GM10266 (cell line): ENCODE measurements at regions not wholly inside any gene's neighbourhood (a gene's known extent, or its start where the extent isn't known, plus 50 kb on each side); places are given as distances from the start of the nearest gene placed in this dataset.

ENCODE experiments used
- DNase-seq: peaks from one replicate; pipeline ENCODE4 v3.0.0; 2012; ENCODE audit errors: extremely low spot score
- TF ChIP-seq, protein P1 (sequence below): IDR thresholded peaks from 2 replicates; pipeline ENCODE4 v1.5.1; 2012; ENCODE audit warnings: mild to moderate bottlenecking, low read depth; ENCODE audit not compliant: control insufficient read depth, insufficient read depth; ENCODE audit errors: missing control alignments

DNA sequence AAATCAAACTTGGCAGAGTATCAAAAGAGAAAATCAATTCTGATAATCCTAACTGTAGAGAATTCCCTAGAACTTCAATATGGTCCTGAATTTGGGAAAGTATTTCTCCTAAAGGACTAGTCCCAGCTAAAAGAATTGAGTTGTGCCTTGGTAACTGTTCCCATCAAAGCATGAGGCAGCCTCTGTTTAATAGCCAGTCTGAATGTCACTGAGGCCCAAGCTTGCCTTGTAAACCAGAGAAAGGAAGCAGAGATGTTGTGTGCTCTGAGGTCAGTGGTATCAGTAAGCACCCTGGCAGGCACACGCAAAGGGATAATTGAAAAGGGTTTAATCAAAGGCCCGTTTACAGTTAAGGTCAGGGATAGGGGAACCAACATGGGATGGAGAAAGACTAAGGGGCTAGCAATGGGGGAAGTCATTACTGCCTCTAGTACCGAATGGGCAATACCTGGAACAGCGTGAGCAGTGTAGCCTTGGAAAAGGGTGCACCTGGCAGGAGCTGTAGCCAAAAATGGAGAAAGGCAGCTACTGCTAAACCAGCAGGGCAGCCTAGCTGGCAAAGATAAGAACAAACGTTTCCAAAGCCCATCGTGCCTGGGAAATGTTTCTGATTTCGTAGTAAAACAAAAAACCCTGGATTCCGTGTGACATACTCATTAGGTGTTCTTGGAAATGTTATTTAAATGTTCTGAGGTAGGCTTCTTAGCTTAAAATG lies 635.5 kb downstream of the PLPP3 start:
- DNase-seq, result no peak
- TF ChIP-seq, protein P1, sequence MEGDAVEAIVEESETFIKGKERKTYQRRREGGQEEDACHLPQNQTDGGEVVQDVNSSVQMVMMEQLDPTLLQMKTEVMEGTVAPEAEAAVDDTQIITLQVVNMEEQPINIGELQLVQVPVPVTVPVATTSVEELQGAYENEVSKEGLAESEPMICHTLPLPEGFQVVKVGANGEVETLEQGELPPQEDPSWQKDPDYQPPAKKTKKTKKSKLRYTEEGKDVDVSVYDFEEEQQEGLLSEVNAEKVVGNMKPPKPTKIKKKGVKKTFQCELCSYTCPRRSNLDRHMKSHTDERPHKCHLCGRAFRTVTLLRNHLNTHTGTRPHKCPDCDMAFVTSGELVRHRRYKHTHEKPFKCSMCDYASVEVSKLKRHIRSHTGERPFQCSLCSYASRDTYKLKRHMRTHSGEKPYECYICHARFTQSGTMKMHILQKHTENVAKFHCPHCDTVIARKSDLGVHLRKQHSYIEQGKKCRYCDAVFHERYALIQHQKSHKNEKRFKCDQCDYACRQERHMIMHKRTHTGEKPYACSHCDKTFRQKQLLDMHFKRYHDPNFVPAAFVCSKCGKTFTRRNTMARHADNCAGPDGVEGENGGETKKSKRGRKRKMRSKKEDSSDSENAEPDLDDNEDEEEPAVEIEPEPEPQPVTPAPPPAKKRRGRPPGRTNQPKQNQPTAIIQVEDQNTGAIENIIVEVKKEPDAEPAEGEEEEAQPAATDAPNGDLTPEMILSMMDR, result no peak

DNA sequence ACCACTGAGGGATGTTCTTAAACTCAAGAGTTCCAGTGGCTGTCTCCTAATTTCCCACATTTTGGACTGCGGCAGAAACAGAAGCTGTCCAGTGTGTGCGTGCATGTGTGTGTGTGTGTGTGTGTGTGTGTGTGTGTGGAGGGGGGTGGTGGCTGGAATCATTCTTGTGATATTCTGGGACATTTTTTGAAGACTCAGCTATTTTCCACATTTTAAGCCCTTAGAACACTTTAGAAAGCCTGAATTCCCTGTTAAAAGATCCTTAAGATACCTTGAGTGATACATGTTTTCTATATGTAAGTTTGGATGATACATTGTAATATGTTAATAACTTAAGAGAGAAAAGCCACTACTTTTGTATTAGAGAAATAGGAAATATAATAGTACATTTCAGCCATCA lies 636.4 kb downstream of the PLPP3 start:
- DNase-seq, result no peak
- TF ChIP-seq, protein P1, result no peak

DNA sequence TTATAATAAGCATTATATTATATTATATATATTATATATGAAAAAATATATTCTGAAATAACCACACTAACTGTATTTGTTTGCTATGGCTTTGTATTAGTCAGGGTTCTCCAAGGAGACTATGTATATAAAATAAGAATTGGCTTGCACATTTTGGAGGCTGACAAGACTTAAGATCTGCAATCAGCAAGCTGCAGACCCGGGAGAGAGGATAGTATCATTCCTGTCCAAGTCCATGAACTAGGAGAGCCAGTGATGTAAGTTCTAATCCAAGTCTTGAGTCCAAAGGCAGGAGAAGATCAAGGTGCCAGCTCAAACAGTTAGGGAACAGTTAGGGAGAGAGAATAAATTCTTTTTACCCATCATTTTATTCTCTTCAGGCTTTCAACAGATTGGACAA lies 639.5 kb downstream of the PLPP3 start:
- TF ChIP-seq, protein P1, result no peak
- no peak for DNase-seq

DNA sequence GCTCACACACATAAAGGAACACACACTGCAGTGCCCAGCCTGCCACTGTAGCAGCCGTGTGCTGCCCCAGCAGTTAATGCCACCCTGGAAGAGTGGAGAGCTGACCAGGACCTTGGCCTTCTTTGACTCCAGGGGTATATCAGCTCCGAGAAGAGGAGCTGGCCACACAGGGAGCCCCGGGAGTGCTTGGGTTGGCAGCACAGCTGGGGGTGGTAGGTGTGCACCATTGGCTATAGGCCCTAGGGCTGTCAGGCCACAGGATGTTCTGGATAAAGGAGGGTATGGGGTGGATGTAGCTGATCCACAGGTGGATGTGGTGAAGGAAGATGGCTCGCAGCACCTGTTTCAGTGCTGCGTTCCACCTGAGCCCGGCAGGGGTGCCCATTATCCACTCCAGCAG lies 640.5 kb downstream of the PLPP3 start:
- TF ChIP-seq, protein P1, result no peak

DNA sequence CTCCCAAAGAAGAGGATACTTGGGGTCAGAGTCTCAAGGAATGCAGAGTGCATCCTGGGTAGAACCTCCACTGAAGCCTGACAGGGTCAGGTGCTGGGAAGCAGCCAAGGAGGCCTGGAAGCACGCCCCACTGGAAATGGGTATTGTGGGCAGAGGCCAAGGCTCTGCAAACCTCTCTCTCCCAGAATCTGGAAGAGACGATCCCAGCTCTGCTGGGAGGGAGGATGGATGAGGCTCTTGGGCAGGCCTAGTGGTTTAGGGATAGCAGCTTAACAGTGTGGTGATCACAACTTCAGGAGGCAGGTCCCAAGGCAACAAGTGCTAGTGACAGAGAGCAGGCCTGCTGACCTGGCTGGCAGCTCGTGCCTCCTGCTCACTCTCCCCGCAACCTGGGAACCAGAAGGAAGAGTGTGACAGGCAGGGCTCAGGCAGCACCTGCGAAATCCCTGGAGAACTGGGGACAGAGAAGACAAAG lies 641.0 kb downstream of the PLPP3 start:
- TF ChIP-seq, protein P1, result no peak
- no peak for DNase-seq

More for the DNA sequence above, 640.5 kb downstream of the PLPP3 start:
- DNase-seq, result no peak

DNA sequence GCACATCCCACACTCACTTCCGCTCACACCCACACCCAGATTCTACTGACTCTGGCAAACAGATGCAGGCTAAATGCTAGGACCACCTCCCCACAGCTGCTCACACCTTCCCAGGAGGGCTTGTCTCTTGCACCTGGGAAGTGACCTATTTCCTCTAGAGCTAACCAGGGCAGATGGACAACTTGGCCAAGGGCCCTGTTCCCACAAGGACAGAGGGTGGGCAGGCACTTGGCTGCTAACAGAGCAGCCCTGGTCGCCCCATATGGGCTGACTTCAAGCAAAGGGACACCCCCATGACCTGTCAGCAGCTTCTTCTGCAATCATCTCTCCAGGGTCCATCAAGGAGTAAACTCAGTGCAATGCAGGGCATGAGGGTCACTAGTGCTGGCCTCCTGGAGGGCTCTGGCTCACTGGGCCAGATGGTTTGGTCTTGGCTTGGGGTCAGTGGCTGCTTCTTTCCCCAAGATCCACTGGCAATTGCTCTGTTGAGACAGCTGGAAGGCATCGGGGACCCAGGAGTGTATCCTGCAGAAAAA lies 641.5 kb downstream of the PLPP3 start:
- no peak for DNase-seq
- TF ChIP-seq, protein P1, result no peak

DNA sequence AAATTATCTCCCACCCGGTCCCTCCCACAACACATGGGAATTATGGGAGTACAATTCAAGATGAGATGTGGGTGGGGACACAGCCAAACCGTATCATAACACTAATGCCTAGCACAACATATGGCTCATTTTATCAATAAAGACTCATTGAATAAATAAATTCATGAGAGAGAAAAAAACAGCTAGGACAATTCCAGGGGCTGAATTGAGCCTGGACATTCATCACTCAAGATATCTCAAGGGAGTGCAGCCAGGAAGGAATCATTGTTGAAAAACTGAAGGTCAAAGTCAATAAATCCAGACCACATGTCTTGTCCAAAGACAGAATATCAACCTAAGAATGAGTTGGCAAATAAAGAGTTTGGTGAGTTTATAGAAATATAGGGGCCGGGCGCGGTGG lies 644.1 kb downstream of the PLPP3 start:
- TF ChIP-seq, protein P1, result no peak
- DNase-seq, result no peak
